ENCODE measurements at regions not wholly inside any gene's neighbourhood (a gene's known extent, or its start where the extent isn't known, plus 50 kb on each side); places are given as distances from the start of the nearest gene placed in this dataset.

GRCh38 chr6:170232186-170233002 is 58.5 kb downstream of the DLL1 start:
- Mint-ChIP-seq H3K27me3 (ENCODE audit: low read depth in 3 of 3) (peaks cover 2 to 8% (median 6%) of the 10 kb centered on the region in 3 donors), H3K36me3 (peaks cover 0 to 3% (median 0%) of the 10 kb centered on the region in 3 donors), H3K27ac (no peak overlapping the region), H3K4me3 (no peak overlapping the region), H3K4me1 (peaks cover 0 to 14% of the 10 kb centered on the region in 2 donors), H3K9me3 (peaks cover 0 to 2% (median 0%) of the 10 kb centered on the region in 6 donors)
- no peak for DNase-seq

DNA sequence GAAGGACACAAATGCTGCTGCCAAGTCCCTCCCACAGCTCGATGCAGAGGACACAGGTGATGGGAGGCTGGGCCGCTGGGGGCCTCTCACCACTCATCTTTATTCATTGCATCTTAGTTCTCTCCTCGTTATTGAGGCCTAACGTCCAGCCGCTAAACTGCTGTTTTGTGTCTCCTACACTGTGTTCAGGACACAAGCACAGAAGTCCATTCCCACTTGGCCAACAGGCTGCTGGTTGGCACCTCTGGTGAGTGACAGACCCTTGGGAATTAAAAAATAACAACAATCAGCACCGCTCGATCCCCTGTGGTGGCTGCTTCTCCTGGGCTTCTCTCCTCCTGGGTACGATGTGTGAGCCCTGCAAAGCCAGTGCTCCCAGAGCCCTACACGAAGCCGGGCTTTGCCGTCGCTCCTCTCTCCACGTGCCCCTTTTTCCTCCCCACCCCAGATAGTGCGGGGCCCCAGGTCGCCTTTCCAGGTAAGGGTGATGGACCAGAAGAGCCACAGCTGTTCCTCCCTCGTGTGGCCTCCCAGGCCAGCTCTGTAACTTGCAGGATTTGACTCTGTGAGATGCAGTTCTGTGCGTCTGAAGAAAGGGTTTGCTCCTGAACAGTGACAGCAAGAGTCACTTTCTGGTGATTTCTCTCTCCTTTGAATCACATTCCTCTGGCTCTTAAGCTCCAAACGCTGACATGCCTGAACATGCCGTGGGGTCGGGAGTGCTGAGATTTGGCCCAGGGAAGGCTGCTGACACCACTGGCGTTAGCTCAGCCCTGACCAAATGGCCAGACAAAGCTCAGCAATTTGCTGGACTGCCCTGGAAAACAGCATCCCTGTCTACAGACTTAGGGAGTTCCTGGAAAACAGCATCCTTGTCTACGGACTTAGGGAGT is 59.3 kb downstream of the DLL1 start:
- Mint-ChIP-seq H3K9me3 (peaks cover 0 to 2% (median 0%) of the 10 kb centered on the region in 6 donors), H3K27ac (no peak overlapping the region), H3K4me1 (peaks cover 0 to 14% of the 10 kb centered on the region in 2 donors), H3K36me3 (peaks cover 0 to 3% (median 0%) of the 10 kb centered on the region in 3 donors), H3K27me3 (ENCODE audit: low read depth in 3 of 3) (peaks cover 2 to 8% (median 6%) of the 10 kb centered on the region in 3 donors), H3K4me3 (no peak overlapping the region)
- DNase-seq: no peak

DNA sequence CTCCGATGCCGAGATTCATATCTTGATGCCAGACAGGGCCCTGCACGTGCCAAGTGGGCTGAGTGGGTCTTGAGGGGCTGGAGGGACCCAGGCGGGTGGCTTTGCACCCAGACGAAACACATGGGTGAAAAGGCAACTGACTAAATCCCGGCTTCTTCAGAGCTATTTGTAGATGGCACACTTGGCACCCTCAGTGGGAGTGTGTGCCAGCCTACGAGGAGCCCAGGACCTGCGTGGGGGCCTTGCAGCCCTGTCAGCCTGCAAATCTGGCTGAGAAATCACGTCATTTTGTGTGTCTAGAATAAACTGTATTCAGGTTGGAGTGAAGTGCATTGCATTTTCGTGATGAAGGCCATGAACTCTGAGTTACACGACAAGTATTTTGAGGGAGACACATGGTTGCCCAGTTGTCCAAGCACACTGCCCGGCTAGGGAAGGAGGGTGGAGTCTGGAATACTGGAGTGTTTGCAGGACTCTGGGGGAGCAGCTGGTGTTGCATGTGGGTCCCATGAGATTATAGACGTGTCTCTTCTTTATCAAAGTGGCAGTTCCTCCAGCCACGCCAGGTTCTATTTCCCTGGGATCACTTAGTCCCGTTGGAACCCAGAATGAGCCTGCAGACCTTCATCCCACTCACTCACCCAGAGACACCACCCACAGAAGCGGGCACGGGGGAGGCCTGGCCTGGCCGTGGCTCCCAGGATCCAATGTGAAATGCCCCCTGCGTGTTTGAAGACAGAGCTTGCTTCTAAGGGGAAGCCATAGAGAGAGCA is 60.2 kb downstream of the DLL1 start:
- DNase-seq: no peak
- Mint-ChIP-seq H3K27me3 (ENCODE audit: low read depth in 3 of 3) (peaks cover 6 to 8% (median 7%) of the 10 kb centered on the region in 3 donors), H3K4me1 (peaks cover 0 to 21% of the 10 kb centered on the region in 2 donors), H3K4me3 (no peak overlapping the region), H3K9me3 (peaks cover 0 to 2% (median 0%) of the 10 kb centered on the region in 6 donors), H3K36me3 (peaks cover 0 to 3% (median 0%) of the 10 kb centered on the region in 3 donors), H3K27ac (no peak overlapping the region)

DNA sequence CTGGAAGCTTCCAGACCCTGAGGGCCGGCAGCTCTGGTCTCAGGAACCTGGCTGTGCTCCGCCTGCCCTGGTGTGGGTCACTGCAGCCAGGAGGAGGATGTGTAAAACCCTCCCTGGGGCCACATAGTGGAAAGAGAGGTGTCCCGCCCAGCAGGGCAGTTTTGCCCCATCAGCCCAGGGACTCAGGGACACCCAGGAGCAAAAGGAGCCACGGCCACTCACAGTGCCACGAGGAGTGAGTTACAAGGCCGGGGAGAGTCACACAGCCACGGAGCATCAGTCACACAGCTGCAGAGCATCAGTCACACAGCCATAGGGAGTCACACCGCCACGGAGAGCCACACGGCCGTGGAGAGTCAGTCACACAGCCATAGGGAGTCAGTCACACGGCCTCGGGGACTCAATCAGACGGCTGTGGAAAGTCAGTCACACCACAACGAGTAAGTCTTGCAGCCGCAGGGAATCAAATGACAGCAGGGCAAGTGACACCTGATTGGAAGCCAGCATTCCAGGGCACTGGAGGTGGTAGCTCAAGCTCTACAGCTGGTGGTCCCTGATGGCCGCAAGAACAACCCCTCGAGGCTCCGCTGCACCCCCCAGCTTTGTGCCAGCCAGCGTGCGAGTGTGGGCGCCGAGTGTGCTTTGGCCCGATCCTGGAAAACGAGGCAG is 60.9 kb downstream of the DLL1 start:
- DNase-seq: no peak
- peaks cover 5 to 8% (median 6%) of the 10 kb centered on the region in 3 donors for H3K27me3 Mint-ChIP-seq (ENCODE audit: low read depth in 3 of 3)
- H3K4me1 Mint-ChIP-seq: peaks cover 0 to 28% of the 10 kb centered on the region in 2 donors
- H3K27ac Mint-ChIP-seq: no peak overlapping the region
- no peak overlapping the region for H3K4me3 Mint-ChIP-seq
- H3K36me3 Mint-ChIP-seq: peaks cover 0 to 3% (median 0%) of the 10 kb centered on the region in 3 donors
- H3K9me3 Mint-ChIP-seq: peaks cover 0 to 2% (median 0%) of the 10 kb centered on the region in 6 donors

DNA sequence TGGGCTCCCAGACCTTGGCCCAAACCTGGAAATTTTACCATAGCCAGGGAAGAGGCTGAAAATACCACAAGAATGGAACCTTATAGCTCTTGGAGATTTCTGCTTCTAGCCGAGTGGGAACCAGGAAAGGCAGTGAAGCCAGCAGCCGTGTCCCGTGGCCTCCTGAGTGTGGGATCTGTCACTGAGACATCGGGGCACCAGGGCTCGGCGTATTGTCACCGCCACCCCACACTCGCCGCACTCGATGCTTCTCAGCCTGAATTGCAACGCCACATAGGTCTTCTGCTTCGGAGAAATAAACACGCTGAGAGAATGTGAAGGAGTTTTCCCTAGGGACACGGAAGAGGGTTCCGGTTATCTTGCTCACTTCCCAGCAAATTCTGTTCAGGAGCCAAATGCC is 61.5 kb downstream of the DLL1 start:
- peaks cover 5 to 8% (median 6%) of the 10 kb centered on the region in 3 donors for H3K27me3 Mint-ChIP-seq (ENCODE audit: low read depth in 3 of 3)
- peaks cover 0 to 32% of the 10 kb centered on the region in 2 donors for H3K4me1 Mint-ChIP-seq
- peaks cover 0 to 2% (median 0%) of the 10 kb centered on the region in 6 donors for H3K9me3 Mint-ChIP-seq
- H3K4me3 Mint-ChIP-seq: no peak overlapping the region
- no peak for DNase-seq
- no peak overlapping the region for H3K27ac Mint-ChIP-seq
- H3K36me3 Mint-ChIP-seq: peaks cover 0 to 3% (median 0%) of the 10 kb centered on the region in 3 donors

- H3K36me3 Mint-ChIP-seq: peaks cover 0 to 3% (median 0%) of the 10 kb centered on the region in 3 donors
- H3K9me3 Mint-ChIP-seq: peaks cover 0 to 2% (median 0%) of the 10 kb centered on the region in 6 donors
- no peak overlapping the region for H3K4me3 Mint-ChIP-seq
- peaks cover 6 to 8% (median 7%) of the 10 kb centered on the region in 3 donors for H3K27me3 Mint-ChIP-seq (ENCODE audit: low read depth in 3 of 3)
- no peak for DNase-seq
- H3K27ac Mint-ChIP-seq: no peak overlapping the region
- H3K4me1 Mint-ChIP-seq: peaks cover 0 to 32% of the 10 kb centered on the region in 2 donors
These were observed 62.0 kb downstream of the DLL1 start for GRCh38 chr6:170228946-170229310.

- Mint-ChIP-seq H3K27ac (no peak overlapping the region), H3K27me3 (ENCODE audit: low read depth in 3 of 3) (peaks cover 4 to 8% (median 6%) of the 10 kb centered on the region in 3 donors), H3K9me3 (peaks cover 0 to 2% (median 0%) of the 10 kb centered on the region in 6 donors), H3K4me1 (peaks cover 5 to 32% of the 10 kb centered on the region in 2 donors), H3K36me3 (peaks cover 0 to 3% (median 0%) of the 10 kb centered on the region in 3 donors), H3K4me3 (no peak overlapping the region)
- DNase-seq: no peak
These were observed 62.6 kb downstream of the DLL1 start for GRCh38 chr6:170227996-170228945.

DNA sequence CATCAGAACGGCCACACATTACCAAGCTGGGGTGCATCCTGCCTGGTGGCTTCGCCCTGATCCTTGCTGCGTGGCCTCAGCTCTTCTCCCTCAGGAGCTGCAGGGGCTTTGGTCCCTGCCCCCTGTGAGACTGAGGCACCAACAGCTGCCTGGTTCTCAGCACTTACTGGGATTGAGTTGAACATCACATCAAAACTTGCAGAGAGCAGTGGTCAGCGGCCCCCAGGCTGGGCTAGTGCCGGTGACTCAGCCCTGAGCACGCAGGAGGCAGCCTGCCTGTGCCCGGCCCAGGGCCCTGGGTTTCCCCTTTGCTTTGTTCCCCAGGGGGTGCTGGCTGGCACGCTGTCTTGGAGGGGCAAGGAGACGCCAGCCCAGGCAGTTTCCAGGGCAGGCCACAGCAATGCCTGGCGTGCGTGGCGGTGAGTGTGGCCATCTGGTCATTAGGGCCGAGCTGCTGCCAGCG is 63.3 kb downstream of the DLL1 start:
- DNase-seq: no peak
- Mint-ChIP-seq H3K27me3 (ENCODE audit: low read depth in 3 of 3) (peaks cover 2 to 8% (median 7%) of the 10 kb centered on the region in 3 donors), H3K4me3 (no peak overlapping the region), H3K36me3 (peaks cover 0 to 3% (median 0%) of the 10 kb centered on the region in 3 donors), H3K4me1 (peaks cover 12 to 38% of the 10 kb centered on the region in 2 donors), H3K9me3 (peaks cover 0 to 2% (median 0%) of the 10 kb centered on the region in 6 donors), H3K27ac (no peak overlapping the region)

- DNase-seq: no peak
- H3K4me1 Mint-ChIP-seq: peaks cover 18 to 47% of the 10 kb centered on the region in 2 donors
- H3K4me3 Mint-ChIP-seq: no peak overlapping the region
- peaks cover 0 to 3% (median 0%) of the 10 kb centered on the region in 3 donors for H3K36me3 Mint-ChIP-seq
- H3K9me3 Mint-ChIP-seq: peaks cover 0 to 2% (median 0%) of the 10 kb centered on the region in 6 donors
- no peak overlapping the region for H3K27ac Mint-ChIP-seq
- H3K27me3 Mint-ChIP-seq (ENCODE audit: low read depth in 3 of 3): peaks cover 5 to 8% (median 6%) of the 10 kb centered on the region in 3 donors
These were observed 64.2 kb downstream of the DLL1 start for GRCh38 chr6:170226647-170227046.

GRCh38 chr6:170225852-170226417 is 64.9 kb downstream of the DLL1 start:
- Mint-ChIP-seq H3K9me3 (peaks cover 0 to 2% (median 0%) of the 10 kb centered on the region in 6 donors), H3K27me3 (ENCODE audit: low read depth in 3 of 3) (peaks cover 5 to 8% (median 6%) of the 10 kb centered on the region in 3 donors), H3K27ac (no peak overlapping the region), H3K36me3 (peaks cover 0 to 3% (median 0%) of the 10 kb centered on the region in 3 donors), H3K4me3 (no peak overlapping the region), H3K4me1 (peaks cover 18 to 54% of the 10 kb centered on the region in 2 donors)
- DNase-seq: no peak

All from immature natural killer cell (primary cell).